CD4-positive, alpha-beta T cell (primary cell): ENCODE measurements at regions not wholly inside any gene's neighbourhood (a gene's known extent, or its start where the extent isn't known, plus 50 kb on each side); places are given as distances from the start of the nearest gene placed in this dataset.

Experiments used
- ATAC-seq: fragments of 200-7000 bp; cut with Tn5 transposase; one replicate; pipeline ENCODE4 v1.10.0; 2022; ENCODE audit warnings: mild to moderate bottlenecking; ENCODE audit not compliant: poor library complexity
- CTCF ChIA-PET: fragments of 350-600 bp; sonication (Branson Sonifier 250); formaldehyde crosslinking; loops from one replicate; lab custom pipeline; 2021; ENCODE audit warnings: antibody characterized with exemption, inconsistent platforms; lab: Charles Lee
- POLR2A ChIA-PET: fragments of 350-600 bp; sonication (Branson Sonifier 250); formaldehyde crosslinking; loops from one replicate; lab custom pipeline; 2021; ENCODE audit warnings: antibody characterized with exemption, inconsistent platforms; lab: Charles Lee
- DNase-seq, 14 experiments: peaks; one replicate each; pipeline ENCODE4 v3.0.0-alpha.2; 2013 to 2020; ENCODE audit warnings: mixed read lengths in 2 of 14
- H3K27ac ChIP-seq, 2 donors: one replicate each; pipeline versions ENCODE4 v1.5.1 to v1.7.0; 2013; ENCODE audit warnings: low read length in 2 of 2, low read depth in 1 of 2, mild to moderate bottlenecking in 1 of 2
- H3K27me3 ChIP-seq, 2 experiments: 1 replicate in 1 of 2; 2 replicates in 1 of 2; pipeline versions ENCODE4 v1.6.1 to v1.7.0; 2013; ENCODE audit warnings: low read length in 2 of 2, control low read depth in 1 of 2, mild to moderate bottlenecking in 1 of 2, moderate library complexity in 1 of 2; ENCODE audit not compliant: insufficient read depth in 2 of 2, control insufficient read depth in 1 of 2
- H3K36me3 ChIP-seq: one replicate; pipeline ENCODE4 v1.6.1; 2013; ENCODE audit warnings: low read length, control low read depth; ENCODE audit not compliant: insufficient read depth
- H3K4me1 ChIP-seq: one replicate; pipeline ENCODE4 v1.6.1; 2013; ENCODE audit warnings: low read length, control low read depth; ENCODE audit not compliant: insufficient read depth
- H3K4me3 ChIP-seq: one replicate; pipeline ENCODE4 v1.5.1; 2013; ENCODE audit warnings: mild to moderate bottlenecking, low read length, moderate library complexity
- H3K9me3 ChIP-seq, 2 experiments: 1 replicate in 1 of 2; 2 replicates in 1 of 2; pipeline versions ENCODE4 v1.6.1 to v1.7.0; 2013; ENCODE audit warnings: low read length in 2 of 2, mild to moderate bottlenecking in 2 of 2, control low read depth in 1 of 2, moderate library complexity in 1 of 2; ENCODE audit not compliant: control insufficient read depth in 1 of 2, insufficient read depth in 1 of 2
- H3K27ac Mint-ChIP-seq: one replicate; pipeline ENCODE4 v1.8.0; 2020; ENCODE audit warnings: mixed read lengths
- H3K27me3 Mint-ChIP-seq: one replicate; pipeline ENCODE4 v1.8.0; 2021; ENCODE audit warnings: mixed read lengths
- H3K36me3 Mint-ChIP-seq: one replicate; pipeline ENCODE4 v1.8.0; 2021; ENCODE audit warnings: low read depth, mixed read lengths
- H3K4me1 Mint-ChIP-seq: one replicate; pipeline ENCODE4 v1.8.0; 2021; ENCODE audit warnings: low read depth, mixed read lengths
- H3K4me3 Mint-ChIP-seq: one replicate; pipeline ENCODE4 v1.8.0; 2020; ENCODE audit warnings: mild to moderate bottlenecking, mixed read lengths
- H3K9me3 Mint-ChIP-seq: one replicate; pipeline ENCODE4 v1.8.0; 2020; ENCODE audit warnings: mixed read lengths
- intact Hi-C, 2 experiments: fragments of 100-400 bp; cut with DNase I in 1 of 2; cut with micrococcal nuclease in 1 of 2; formaldehyde crosslinking; loops; one replicate each; pipeline versions ENCODE4 v1.15.1 to v1.9.0; 2023 to 2025; cut with DNase I, micrococcal nuclease
- TF ChIP-seq, protein P1 (sequence below): fragments of 200-600 bp; IDR thresholded peaks from one replicate; pipeline ENCODE4 v1.8.0; 2022; ENCODE audit warnings: antibody characterized with exemption, mild to moderate bottlenecking

DNA sequence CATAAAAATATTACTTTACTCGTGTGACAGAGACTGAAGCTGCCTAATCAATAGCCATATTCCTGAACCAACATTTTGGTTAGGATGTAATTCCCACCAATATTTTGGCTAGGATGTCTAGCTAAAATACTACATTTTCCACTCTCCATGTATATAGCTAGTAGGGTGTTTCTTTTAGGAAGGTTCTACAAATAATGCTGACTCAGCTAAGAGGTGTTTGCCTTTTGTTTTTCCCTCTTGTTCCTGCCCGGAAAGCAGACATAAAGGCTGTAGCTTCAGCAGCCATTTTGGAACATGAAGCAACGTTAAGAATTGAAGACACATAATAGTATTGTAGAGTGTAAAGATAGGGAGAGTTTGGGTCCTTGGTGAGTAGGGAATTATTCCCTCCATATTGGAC is 187.3 kb upstream of the PDZRN3 start:
- ATAC-seq, result no peak
- Mint-ChIP-seq H3K36me3 (no peaks in the 10 kb centered on the region), H3K4me3 (no peak overlapping the region), H3K27me3 (no peaks in the 10 kb centered on the region), H3K9me3 (peaks cover 19% of the 10 kb centered on the region), H3K27ac (no peak overlapping the region), H3K4me1 (no peaks in the 10 kb centered on the region)
- H3K27me3 ChIP-seq, result no peaks in the 10 kb centered on the region
- intact Hi-C loops, result no loop called here
- H3K4me1 ChIP-seq, result no peaks in the 10 kb centered on the region
- TF ChIP-seq, protein P1, sequence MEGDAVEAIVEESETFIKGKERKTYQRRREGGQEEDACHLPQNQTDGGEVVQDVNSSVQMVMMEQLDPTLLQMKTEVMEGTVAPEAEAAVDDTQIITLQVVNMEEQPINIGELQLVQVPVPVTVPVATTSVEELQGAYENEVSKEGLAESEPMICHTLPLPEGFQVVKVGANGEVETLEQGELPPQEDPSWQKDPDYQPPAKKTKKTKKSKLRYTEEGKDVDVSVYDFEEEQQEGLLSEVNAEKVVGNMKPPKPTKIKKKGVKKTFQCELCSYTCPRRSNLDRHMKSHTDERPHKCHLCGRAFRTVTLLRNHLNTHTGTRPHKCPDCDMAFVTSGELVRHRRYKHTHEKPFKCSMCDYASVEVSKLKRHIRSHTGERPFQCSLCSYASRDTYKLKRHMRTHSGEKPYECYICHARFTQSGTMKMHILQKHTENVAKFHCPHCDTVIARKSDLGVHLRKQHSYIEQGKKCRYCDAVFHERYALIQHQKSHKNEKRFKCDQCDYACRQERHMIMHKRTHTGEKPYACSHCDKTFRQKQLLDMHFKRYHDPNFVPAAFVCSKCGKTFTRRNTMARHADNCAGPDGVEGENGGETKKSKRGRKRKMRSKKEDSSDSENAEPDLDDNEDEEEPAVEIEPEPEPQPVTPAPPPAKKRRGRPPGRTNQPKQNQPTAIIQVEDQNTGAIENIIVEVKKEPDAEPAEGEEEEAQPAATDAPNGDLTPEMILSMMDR, result no peak
- DNase-seq, result no peak
- ChIA-PET POLR2A (no interaction called here), CTCF (no interaction called here)
- H3K36me3 ChIP-seq, result no peaks in the 10 kb centered on the region
- no peak overlapping the region for H3K4me3 ChIP-seq
- no peak overlapping the region for H3K27ac ChIP-seq
- H3K9me3 ChIP-seq, result peaks cover 0 to 5% of the 10 kb centered on the region in 2 experiments

DNA sequence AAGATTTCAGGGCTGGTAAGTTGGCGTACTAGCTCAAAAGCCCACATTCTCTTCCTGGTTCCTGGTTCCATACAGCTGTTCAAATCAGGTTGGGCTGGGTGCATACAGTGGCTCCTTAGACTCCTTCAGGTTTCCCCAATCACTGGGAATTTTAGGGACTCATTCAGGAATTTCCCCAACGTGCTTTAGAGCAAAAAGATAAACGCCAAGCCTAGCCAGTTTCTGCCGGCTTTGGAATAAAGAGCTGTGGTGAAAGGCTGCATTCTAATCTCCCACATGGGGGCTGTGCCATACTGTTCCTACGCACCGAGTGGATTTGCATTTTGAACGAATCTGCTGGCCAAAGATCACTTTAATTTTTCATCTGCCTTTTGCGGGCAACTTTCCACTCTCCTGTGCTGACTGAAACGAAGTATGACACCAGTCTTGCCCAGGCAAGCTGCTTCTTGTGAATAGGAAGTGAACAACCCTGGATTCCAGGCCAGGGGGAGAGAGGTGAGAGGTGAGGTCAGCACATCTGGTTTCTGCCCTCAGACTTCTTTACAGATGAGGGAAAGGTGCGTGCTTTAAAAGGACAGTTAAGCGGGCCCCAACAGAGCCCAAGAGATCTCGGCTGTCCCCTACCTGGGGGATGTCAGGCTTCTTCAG is 184.2 kb upstream of the PDZRN3 start:
- Mint-ChIP-seq H3K4me1 (no peaks in the 10 kb centered on the region), H3K36me3 (no peaks in the 10 kb centered on the region), H3K27me3 (no peaks in the 10 kb centered on the region), H3K4me3 (no peak overlapping the region), H3K9me3 (peaks cover 9% of the 10 kb centered on the region), H3K27ac (no peak overlapping the region)
- ATAC-seq (no peak), DNase-seq (no peak)
- CTCF ChIA-PET, result no interaction called here
- H3K4me3 ChIP-seq, result no peak overlapping the region
- H3K4me1 ChIP-seq, result no peaks in the 10 kb centered on the region
- H3K27me3 ChIP-seq, result no peaks in the 10 kb centered on the region
- TF ChIP-seq, protein P1, result no peak
- H3K36me3 ChIP-seq, result no peaks in the 10 kb centered on the region
- intact Hi-C loops, result no loop called here
- POLR2A ChIA-PET, result no interaction called here
- peaks cover 0 to 5% of the 10 kb centered on the region in 2 experiments for H3K9me3 ChIP-seq
- no peak overlapping the region for H3K27ac ChIP-seq

DNA sequence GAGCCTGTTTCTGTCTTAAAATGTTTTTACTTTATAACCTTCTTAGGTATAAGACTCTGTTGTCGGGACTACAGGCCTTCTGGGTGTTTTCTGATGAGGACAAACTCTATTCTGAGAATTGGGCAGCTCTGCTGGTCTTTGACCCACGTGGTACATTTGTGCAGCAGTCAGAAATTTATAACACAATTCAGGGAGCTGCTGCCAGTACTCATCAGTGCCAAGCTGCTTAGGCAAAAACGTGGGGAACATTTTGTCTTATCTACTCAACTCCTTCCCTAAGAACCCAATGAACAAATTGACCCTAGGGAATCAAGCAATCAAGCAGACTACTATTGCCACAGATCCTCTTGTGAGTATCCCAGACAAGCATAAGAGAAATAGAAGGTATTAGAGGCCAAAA is 180.7 kb upstream of the PDZRN3 start:
- H3K27ac Mint-ChIP-seq, result no peak overlapping the region
- ATAC-seq (no peak), DNase-seq (no peak)
- Histone ChIP-seq H3K36me3 (no peaks in the 10 kb centered on the region), H3K27me3 (no peaks in the 10 kb centered on the region), H3K27ac (no peak overlapping the region), H3K9me3 (peaks cover 0 to 5% of the 10 kb centered on the region in 2 experiments), H3K4me3 (no peak overlapping the region), H3K4me1 (no peaks in the 10 kb centered on the region)
- no peak overlapping the region for H3K4me3 Mint-ChIP-seq
- CTCF ChIA-PET, result no interaction called here
- intact Hi-C loops, result no loop called here
- TF ChIP-seq, protein P1, result no peak
- no peaks in the 10 kb centered on the region for H3K36me3 Mint-ChIP-seq
- no peaks in the 10 kb centered on the region for H3K4me1 Mint-ChIP-seq
- H3K9me3 Mint-ChIP-seq, result peaks cover 6% of the 10 kb centered on the region
- POLR2A ChIA-PET, result no interaction called here
- no peaks in the 10 kb centered on the region for H3K27me3 Mint-ChIP-seq
